WERI-Rb-1 (cell line): ENCODE measurements at regions not wholly inside any gene's neighbourhood (a gene's known extent, or its start where the extent isn't known, plus 50 kb on each side); places are given as distances from the start of the nearest gene placed in this dataset.

Experiments
- DNase-seq: peaks from one replicate; pipeline ENCODE4 v3.0.0-alpha.2; 2020
- H3K27ac ChIP-seq: fragments of 250-450 bp; sonication (Bioruptor Pico); 2 replicates; pipeline ENCODE4 v1.5.1; 2020; ENCODE audit warnings: mild to moderate bottlenecking, moderate library complexity
- H3K27me3 ChIP-seq: fragments of 250-450 bp; sonication (Bioruptor Pico); 2 replicates; pipeline ENCODE4 v1.5.1; 2021; ENCODE audit warnings: mild to moderate bottlenecking, low read depth, moderate library complexity; ENCODE audit not compliant: insufficient read depth, severe bottlenecking
- H3K36me3 ChIP-seq: fragments of 250-450 bp; sonication (Bioruptor Pico); 2 replicates; pipeline ENCODE4 v1.5.1; 2020; ENCODE audit warnings: mild to moderate bottlenecking, moderate library complexity
- H3K4me3 ChIP-seq: 2 replicates; pipeline ENCODE4 v1.5.1; 2011; ENCODE audit warnings: low read depth, mild to moderate bottlenecking, control low read depth, low read length
- H3K9me3 ChIP-seq: fragments of 250-450 bp; sonication (Bioruptor Pico); 2 replicates; pipeline ENCODE4 v1.5.1; 2021; ENCODE audit warnings: mild to moderate bottlenecking, moderate library complexity; ENCODE audit not compliant: severe bottlenecking
- CTCF ChIP-seq: IDR thresholded peaks from 2 replicates; pipeline ENCODE4 v1.5.1; 2011; ENCODE audit warnings: low read depth, mild to moderate bottlenecking, control low read depth, inconsistent platforms, low read length

- TF ChIP-seq CTCF: no peak
- H3K9me3 ChIP-seq: peaks cover 6% of the 10 kb centered on the region
- no peaks in the 10 kb centered on the region for H3K27me3 ChIP-seq
- H3K4me3 ChIP-seq: no peak overlapping the region
- H3K36me3 ChIP-seq: no peaks in the 10 kb centered on the region
- H3K27ac ChIP-seq: peak overlapping the region; percentile 38; the same call in 1 of the 2 replicates
- DNase-seq: no peak
These were observed 223.5 kb downstream of the BTG1 start for GRCh38 chr12:91922139-91922538.

GRCh38 chr12:91921555-91921954, 224.1 kb downstream of the BTG1 start:
- Histone ChIP-seq H3K4me3 (no peak overlapping the region), H3K9me3 (peaks cover 8% of the 10 kb centered on the region), H3K36me3 (no peaks in the 10 kb centered on the region), H3K27ac (no peak overlapping the region), H3K27me3 (no peaks in the 10 kb centered on the region)
- no peak for TF ChIP-seq CTCF
- DNase-seq: no peak

- no peaks in the 10 kb centered on the region for H3K36me3 ChIP-seq
- TF ChIP-seq CTCF: no peak
- H3K27ac ChIP-seq: peak overlapping the region; percentile 69
- no peak for DNase-seq
- no peaks in the 10 kb centered on the region for H3K27me3 ChIP-seq
- no peak overlapping the region for H3K4me3 ChIP-seq
- H3K9me3 ChIP-seq: peaks cover 8% of the 10 kb centered on the region
These were observed 224.9 kb downstream of the BTG1 start for GRCh38 chr12:91920741-91921140.

- Histone ChIP-seq H3K9me3 (peaks cover 8% of the 10 kb centered on the region), H3K4me3 (no peak overlapping the region), H3K27me3 (no peaks in the 10 kb centered on the region), H3K27ac (peak overlapping the region; percentile 69), H3K36me3 (no peaks in the 10 kb centered on the region)
- DNase-seq: no peak
- no peak for TF ChIP-seq CTCF
These were observed 225.4 kb downstream of the BTG1 start for GRCh38 chr12:91920276-91920675.

GRCh38 chr12:91918431-91918830, 227.2 kb downstream of the BTG1 start:
- peak; percentile 58 for DNase-seq
- Histone ChIP-seq H3K36me3 (no peaks in the 10 kb centered on the region), H3K27me3 (no peaks in the 10 kb centered on the region), H3K9me3 (peaks cover 5% of the 10 kb centered on the region), H3K27ac (peak overlapping the region; percentile 69), H3K4me3 (no peak overlapping the region)
- TF ChIP-seq CTCF: no peak

GRCh38 chr12:91914701-91915100, 230.9 kb downstream of the BTG1 start:
- no peak overlapping the region for H3K4me3 ChIP-seq
- DNase-seq: no peak
- H3K36me3 ChIP-seq: no peaks in the 10 kb centered on the region
- TF ChIP-seq CTCF: no peak
- no peak overlapping the region for H3K27ac ChIP-seq
- peaks cover 2% of the 10 kb centered on the region for H3K9me3 ChIP-seq
- H3K27me3 ChIP-seq: no peaks in the 10 kb centered on the region
